Neural progenitor cell (in vitro differentiated cells): ENCODE measurements at regions not wholly inside any gene's neighbourhood (a gene's known extent, or its start where the extent isn't known, plus 50 kb on each side); places are given as distances from the start of the nearest gene placed in this dataset.

Source experiments
- DNase-seq: peaks from one replicate; pipeline ENCODE4 v3.0.0-alpha.2; 2016; ENCODE audit warnings: low spot score
- H2AFZ ChIP-seq: fragments of 200-600 bp; sonication (generic); replicated peaks from 2 replicates; pipeline ENCODE4 v1.6.1; 2016; ENCODE audit warnings: antibody characterized with exemption
- H3F3A ChIP-seq: fragments of 200-600 bp; sonication (generic); 2 replicates; pipeline ENCODE4 v1.6.1; 2016; ENCODE audit warnings: antibody characterized with exemption, low read depth
- H3K27ac ChIP-seq: fragments of 200-600 bp; sonication (generic); 2 replicates; pipeline ENCODE4 v1.5.1; 2016; ENCODE audit warnings: mild to moderate bottlenecking
- H3K27me3 ChIP-seq: fragments of 200-600 bp; sonication (generic); 2 replicates; pipeline ENCODE4 v1.6.1; 2016; ENCODE audit warnings: mild to moderate bottlenecking, moderate library complexity
- H3K36me3 ChIP-seq: fragments of 200-600 bp; sonication (generic); 2 replicates; pipeline ENCODE4 v1.5.1; 2016
- H3K4me1 ChIP-seq: fragments of 200-600 bp; sonication (generic); 2 replicates; pipeline ENCODE4 v1.6.1; 2016; ENCODE audit warnings: mixed run types
- H3K4me2 ChIP-seq: fragments of 200-600 bp; sonication (generic); 2 replicates; pipeline ENCODE4 v1.6.1; 2016
- H3K4me3 ChIP-seq: fragments of 200-600 bp; sonication (generic); 2 replicates; pipeline ENCODE4 v1.5.1; 2016
- H3K79me2 ChIP-seq: fragments of 200-600 bp; sonication (generic); 2 replicates; pipeline ENCODE4 v1.6.1; 2016; ENCODE audit warnings: low read depth
- H3K9ac ChIP-seq: fragments of 200-600 bp; sonication (generic); 2 replicates; pipeline ENCODE4 v1.6.1; 2016
- H3K9me3 ChIP-seq: fragments of 200-600 bp; sonication (generic); 2 replicates; pipeline ENCODE4 v1.5.1; 2016; ENCODE audit warnings: low read depth
- H4K20me1 ChIP-seq: fragments of 200-600 bp; sonication (generic); 2 replicates; pipeline ENCODE4 v1.6.1; 2016; ENCODE audit warnings: low read depth
- H3K27ac Mint-ChIP-seq: 3 replicates; pipeline ENCODE4 v1.8.0; 2021; ENCODE audit warnings: mixed read lengths
- H3K27me3 Mint-ChIP-seq: 2 replicates; pipeline ENCODE4 v1.8.0; 2022; ENCODE audit warnings: low read depth, mild to moderate bottlenecking, inconsistent platforms, moderate library complexity, mixed read lengths; ENCODE audit not compliant: insufficient read depth
- H3K36me3 Mint-ChIP-seq: 3 replicates; pipeline ENCODE4 v1.8.0; 2021; ENCODE audit warnings: mixed read lengths
- H3K4me1 Mint-ChIP-seq: 3 replicates; pipeline ENCODE4 v1.8.0; 2021; ENCODE audit warnings: mixed read lengths
- H3K4me3 Mint-ChIP-seq: 3 replicates; pipeline ENCODE4 v1.8.0; 2021; ENCODE audit warnings: mild to moderate bottlenecking, moderate library complexity, mixed read lengths
- H3K9me3 Mint-ChIP-seq: 3 replicates; pipeline ENCODE4 v1.8.0; 2020; ENCODE audit warnings: mixed read lengths
- EZH2 ChIP-seq: fragments of 200-600 bp; sonication (generic); IDR thresholded peaks from 2 replicates; pipeline ENCODE4 v1.6.1; 2017; ENCODE audit warnings: antibody characterized with exemption, mild to moderate bottlenecking, moderate library complexity
- EZH2phosphoT487 ChIP-seq: fragments of 200-600 bp; sonication (generic); IDR thresholded peaks from 2 replicates; pipeline ENCODE4 v1.6.1; 2017; ENCODE audit warnings: antibody characterized with exemption
- TF ChIP-seq, protein P1 (sequence below): fragments of 200-600 bp; sonication (generic); IDR thresholded peaks from 2 replicates; pipeline ENCODE4 v1.5.1; 2017; ENCODE audit warnings: antibody characterized with exemption, mild to moderate bottlenecking

DNA sequence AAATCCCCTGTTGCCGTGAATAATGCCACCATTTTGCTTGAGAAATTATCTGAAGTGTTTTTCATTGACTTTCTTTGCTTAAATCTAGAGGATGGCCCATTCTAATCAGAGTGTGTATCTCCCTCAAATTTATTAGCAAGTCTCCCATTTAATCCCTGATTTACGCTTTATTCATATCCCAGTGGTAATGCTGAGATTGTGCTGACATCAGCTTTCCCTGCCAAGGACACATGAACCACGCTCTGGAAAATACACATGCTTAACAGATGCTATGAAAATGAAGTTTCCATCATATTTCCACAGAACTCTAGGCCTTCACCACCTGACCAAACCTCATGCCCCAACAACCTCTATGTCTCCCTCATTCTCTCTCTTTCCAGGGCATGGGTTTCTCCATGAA lies 545.4 kb downstream of the TUSC7 start:
- Histone ChIP-seq H3K27me3 (no peaks in the 10 kb centered on the region), H3K9me3 (no peaks in the 10 kb centered on the region), H3K4me3 (no peak overlapping the region), H3K9ac (no peak overlapping the region), H3K79me2 (no peaks in the 10 kb centered on the region), H3K4me2 (no peak overlapping the region), H3F3A (no peaks in the 10 kb centered on the region), H3K27ac (no peak overlapping the region), H3K36me3 (no peaks in the 10 kb centered on the region), H4K20me1 (no peaks in the 10 kb centered on the region), H3K4me1 (peaks cover 9% of the 10 kb centered on the region), H2AFZ (no peak overlapping the region)
- Mint-ChIP-seq H3K27me3 (no peaks in the 10 kb centered on the region), H3K27ac (no peak overlapping the region), H3K4me1 (no peaks in the 10 kb centered on the region), H3K36me3 (no peaks in the 10 kb centered on the region), H3K4me3 (no peak overlapping the region), H3K9me3 (no peaks in the 10 kb centered on the region)
- no peak for TF ChIP-seq EZH2
- no peak for TF ChIP-seq EZH2phosphoT487
- TF ChIP-seq, protein P1, sequence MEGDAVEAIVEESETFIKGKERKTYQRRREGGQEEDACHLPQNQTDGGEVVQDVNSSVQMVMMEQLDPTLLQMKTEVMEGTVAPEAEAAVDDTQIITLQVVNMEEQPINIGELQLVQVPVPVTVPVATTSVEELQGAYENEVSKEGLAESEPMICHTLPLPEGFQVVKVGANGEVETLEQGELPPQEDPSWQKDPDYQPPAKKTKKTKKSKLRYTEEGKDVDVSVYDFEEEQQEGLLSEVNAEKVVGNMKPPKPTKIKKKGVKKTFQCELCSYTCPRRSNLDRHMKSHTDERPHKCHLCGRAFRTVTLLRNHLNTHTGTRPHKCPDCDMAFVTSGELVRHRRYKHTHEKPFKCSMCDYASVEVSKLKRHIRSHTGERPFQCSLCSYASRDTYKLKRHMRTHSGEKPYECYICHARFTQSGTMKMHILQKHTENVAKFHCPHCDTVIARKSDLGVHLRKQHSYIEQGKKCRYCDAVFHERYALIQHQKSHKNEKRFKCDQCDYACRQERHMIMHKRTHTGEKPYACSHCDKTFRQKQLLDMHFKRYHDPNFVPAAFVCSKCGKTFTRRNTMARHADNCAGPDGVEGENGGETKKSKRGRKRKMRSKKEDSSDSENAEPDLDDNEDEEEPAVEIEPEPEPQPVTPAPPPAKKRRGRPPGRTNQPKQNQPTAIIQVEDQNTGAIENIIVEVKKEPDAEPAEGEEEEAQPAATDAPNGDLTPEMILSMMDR, result no peak
- no peak for DNase-seq

DNA sequence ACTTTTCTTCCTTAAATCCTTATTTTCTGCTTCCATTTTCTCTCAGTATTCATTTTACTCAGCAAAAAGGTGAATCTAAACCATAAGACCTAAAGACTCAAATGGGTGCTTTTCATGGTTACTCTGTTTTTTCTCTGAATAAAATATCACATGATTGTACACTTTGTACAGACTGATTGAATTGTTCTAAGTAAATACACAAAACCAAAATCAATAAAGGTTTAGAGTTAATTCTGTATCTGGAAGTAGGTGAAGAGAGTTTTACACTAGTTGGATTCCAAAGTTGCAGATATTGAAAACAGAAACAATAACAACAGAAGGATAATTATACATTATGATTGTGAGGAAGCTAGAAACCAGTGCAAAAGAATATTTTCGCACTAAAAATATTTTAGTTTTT lies 546.2 kb downstream of the TUSC7 start:
- H3K79me2 ChIP-seq, result no peaks in the 10 kb centered on the region
- no peak overlapping the region for H3K4me3 ChIP-seq
- H3K4me1 Mint-ChIP-seq, result no peaks in the 10 kb centered on the region
- peaks cover 9% of the 10 kb centered on the region for H3K4me1 ChIP-seq
- no peaks in the 10 kb centered on the region for H3K27me3 ChIP-seq
- H2AFZ ChIP-seq, result no peak overlapping the region
- H3K36me3 Mint-ChIP-seq, result no peaks in the 10 kb centered on the region
- DNase-seq, result no peak
- no peak overlapping the region for H3K9ac ChIP-seq
- H3K36me3 ChIP-seq, result no peaks in the 10 kb centered on the region
- H3K27me3 Mint-ChIP-seq, result no peaks in the 10 kb centered on the region
- H3K4me3 Mint-ChIP-seq, result no peak overlapping the region
- TF ChIP-seq EZH2phosphoT487 (no peak), EZH2 (no peak)
- TF ChIP-seq, protein P1, result no peak
- H3K27ac ChIP-seq, result no peak overlapping the region
- no peak overlapping the region for H3K27ac Mint-ChIP-seq
- no peaks in the 10 kb centered on the region for H3F3A ChIP-seq
- H4K20me1 ChIP-seq, result no peaks in the 10 kb centered on the region
- H3K9me3 Mint-ChIP-seq, result no peaks in the 10 kb centered on the region
- H3K4me2 ChIP-seq, result no peak overlapping the region
- no peaks in the 10 kb centered on the region for H3K9me3 ChIP-seq

DNA sequence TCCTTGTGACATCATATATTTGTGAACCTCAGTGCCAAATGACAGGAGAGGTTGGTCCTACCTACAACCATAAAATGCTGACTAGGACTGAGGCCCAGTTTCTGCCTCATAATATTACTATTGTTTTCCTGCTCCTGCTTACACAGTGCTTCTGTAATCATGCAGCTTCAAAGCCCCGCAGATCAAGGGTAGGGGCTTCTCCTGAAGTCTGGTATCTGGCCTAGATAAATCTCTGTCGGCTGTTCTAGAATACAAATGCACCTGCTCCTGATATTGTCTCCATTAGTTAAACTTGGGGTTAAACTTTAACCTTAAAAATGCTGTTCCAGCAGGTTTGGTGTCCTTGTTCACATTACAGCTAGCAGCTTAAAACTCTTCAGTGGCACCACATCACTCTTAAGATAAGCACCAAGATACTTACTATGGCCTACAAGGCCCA lies 552.4 kb downstream of the TUSC7 start:
- H2AFZ ChIP-seq, result peak overlapping the region; percentile 52
- DNase-seq, result no peak
- no peaks in the 10 kb centered on the region for H3K9me3 ChIP-seq
- no peaks in the 10 kb centered on the region for H3K79me2 ChIP-seq
- Mint-ChIP-seq H3K4me3 (no peak overlapping the region), H3K4me1 (no peaks in the 10 kb centered on the region), H3K9me3 (no peaks in the 10 kb centered on the region), H3K36me3 (no peaks in the 10 kb centered on the region), H3K27ac (no peak overlapping the region), H3K27me3 (no peaks in the 10 kb centered on the region)
- H3K36me3 ChIP-seq, result no peaks in the 10 kb centered on the region
- H3K27ac ChIP-seq, result no peak overlapping the region
- H3K9ac ChIP-seq, result no peak overlapping the region
- no peaks in the 10 kb centered on the region for H4K20me1 ChIP-seq
- H3F3A ChIP-seq, result no peaks in the 10 kb centered on the region
- no peak overlapping the region for H3K4me3 ChIP-seq
- H3K4me1 ChIP-seq, result no peaks in the 10 kb centered on the region
- TF ChIP-seq, protein P1, result no peak
- no peaks in the 10 kb centered on the region for H3K27me3 ChIP-seq
- no peak overlapping the region for H3K4me2 ChIP-seq

DNA sequence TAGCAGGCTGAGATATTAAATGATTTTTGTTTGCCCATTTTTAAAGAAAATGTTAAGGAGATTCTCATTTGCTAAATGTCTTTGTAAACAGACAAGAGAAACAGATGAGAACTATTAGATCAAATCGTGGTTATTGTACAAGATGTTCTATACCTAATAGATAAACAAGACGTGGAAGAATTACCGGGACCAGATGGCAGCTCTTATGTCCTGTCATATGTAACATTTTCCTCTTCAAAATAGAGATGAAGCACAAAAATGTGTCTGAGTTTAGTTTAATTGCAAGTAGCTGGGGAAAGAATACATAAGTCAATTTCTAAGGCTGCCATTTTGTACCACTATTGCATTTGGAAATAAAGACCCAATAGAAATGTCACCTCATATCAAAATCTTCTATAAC lies 553.7 kb downstream of the TUSC7 start:
- H3K4me1 Mint-ChIP-seq, result no peaks in the 10 kb centered on the region
- no peaks in the 10 kb centered on the region for H3K27me3 ChIP-seq
- no peak overlapping the region for H2AFZ ChIP-seq
- DNase-seq, result no peak
- H3K27me3 Mint-ChIP-seq, result no peaks in the 10 kb centered on the region
- no peak for TF ChIP-seq EZH2
- no peak for TF ChIP-seq EZH2phosphoT487
- TF ChIP-seq, protein P1, result no peak
- H3K4me2 ChIP-seq, result no peak overlapping the region
- H3K9ac ChIP-seq, result no peak overlapping the region
- H3K4me1 ChIP-seq, result no peaks in the 10 kb centered on the region
- H3K36me3 ChIP-seq, result no peaks in the 10 kb centered on the region
- H4K20me1 ChIP-seq, result no peaks in the 10 kb centered on the region
- no peaks in the 10 kb centered on the region for H3F3A ChIP-seq
- H3K4me3 ChIP-seq, result no peak overlapping the region
- no peak overlapping the region for H3K27ac Mint-ChIP-seq
- H3K79me2 ChIP-seq, result no peaks in the 10 kb centered on the region
- no peaks in the 10 kb centered on the region for H3K9me3 Mint-ChIP-seq
- no peaks in the 10 kb centered on the region for H3K9me3 ChIP-seq
- no peaks in the 10 kb centered on the region for H3K36me3 Mint-ChIP-seq
- H3K4me3 Mint-ChIP-seq, result no peak overlapping the region
- H3K27ac ChIP-seq, result no peak overlapping the region
